Upper lobe of left lung (tissue), 6 donors: ENCODE measurements at regions not wholly inside any gene's neighbourhood (a gene's known extent, or its start where the extent isn't known, plus 50 kb on each side); places are given as distances from the start of the nearest gene placed in this dataset.

Source experiments
- ATAC-seq, 2 donors: fragments of 200-7000 bp; cut with Tn5 transposase; one replicate each; pipeline ENCODE4 v1.9.1; 2022; ENCODE audit warnings: mild to moderate bottlenecking in 2 of 2, moderate library complexity in 2 of 2; ENCODE audit not compliant: low FRiP score in 2 of 2
- DNase-seq, 2 donors: peaks; one replicate each; pipeline ENCODE4 v3.0.0-alpha.2; 2019 to 2020
- H3K27ac ChIP-seq, 4 donors: fragments of 200-600 bp; sonication (generic); one replicate each; pipeline ENCODE4 v1.5.1; 2016 to 2019
- H3K27me3 ChIP-seq, 4 donors: fragments of 200-600 bp; sonication (generic); one replicate each; pipeline ENCODE4 v1.5.1; 2017 to 2019
- H3K36me3 ChIP-seq, 4 donors: fragments of 200-600 bp; sonication (generic); one replicate each; pipeline ENCODE4 v1.5.1; 2016 to 2019
- H3K4me1 ChIP-seq, 4 donors: fragments of 200-600 bp; sonication (generic); one replicate each; pipeline ENCODE4 v1.5.1; 2018 to 2019
- H3K4me3 ChIP-seq, 4 donors: fragments of 200-600 bp; sonication (generic); one replicate each; pipeline ENCODE4 v1.5.1; 2017 to 2019; ENCODE audit warnings: mild to moderate bottlenecking in 2 of 4, moderate library complexity in 1 of 4
- H3K9me3 ChIP-seq, 4 donors: fragments of 200-600 bp; sonication (generic); one replicate each; pipeline ENCODE4 v1.5.1; 2018 to 2019
- CTCF ChIP-seq, 6 experiments: fragments of 450-650 bp in 4 of 6; fragments of 200-600 bp in 2 of 6; sonication (generic) in 2 of 6; IDR thresholded peaks; one replicate each; pipeline ENCODE4 v1.5.1; 2016 to 2019; ENCODE audit warnings: antibody characterized with exemption in 6 of 6
- EP300 ChIP-seq, 4 donors: sonication (generic); formaldehyde crosslinking; IDR thresholded peaks; one replicate each; pipeline ENCODE4 v1.5.1; 2017; ENCODE audit warnings: antibody characterized with exemption in 4 of 4, control low read depth in 2 of 4
- POLR2A ChIP-seq, 4 donors: fragments of 450-650 bp; IDR thresholded peaks; one replicate each; pipeline ENCODE4 v1.5.1; 2016 to 2017; ENCODE audit warnings: antibody characterized with exemption in 4 of 4, mild to moderate bottlenecking in 2 of 4
- POLR2AphosphoS5 ChIP-seq, 2 donors: sonication (generic); formaldehyde crosslinking; IDR thresholded peaks; one replicate each; pipeline ENCODE4 v1.5.1; 2017; ENCODE audit warnings: antibody characterized with exemption in 2 of 2
- WGBS, 2 donors: methylation state at CpG; one replicate each; pipeline ENCODE4 v1.1.5; 2017 to 2018; 5-methylcytosine and 5-hydroxymethylcytosine counted together
- donor health status: DM: no; HTN: no; CAD: no; lungs with moderate emphysema.
- donor health status: DM: no; HTN: yes; CAD: no; lungs with severe emphysema.

- Histone ChIP-seq H3K4me3 (no peak overlapping the region), H3K9me3 (peaks cover 0 to 6% (median 0%) of the 10 kb centered on the region in 4 donors), H3K36me3 (no peaks in the 10 kb centered on the region), H3K27ac (no peak overlapping the region), H3K4me1 (no peaks in the 10 kb centered on the region), H3K27me3 (no peaks in the 10 kb centered on the region)
- 96 to 99% methylated on average over 2 of the region's 2 CpGs for WGBS, 2 donors
- DNase-seq (no peak), ATAC-seq (no peak)
- TF ChIP-seq POLR2A (IDR thresholded peaks at IDR 0.05) (no peak), CTCF (IDR thresholded peaks at IDR 0.05) (no peak), EP300 (IDR thresholded peaks at IDR 0.05) (no peak), POLR2AphosphoS5 (IDR thresholded peaks at IDR 0.05) (no peak)
Measured at GRCh38 chr12:90287585-90287984, 578.9 kb upstream of the ATP2B1 start.

GRCh38 chr12:90281154-90281868 is 572.7 kb upstream of the ATP2B1 start:
- H3K36me3 ChIP-seq: no peaks in the 10 kb centered on the region
- DNase-seq: no peak
- H3K4me3 ChIP-seq: no peak overlapping the region
- peaks cover 0 to 11% (median 9%) of the 10 kb centered on the region in 4 donors for H3K9me3 ChIP-seq
- no peaks in the 10 kb centered on the region for H3K4me1 ChIP-seq
- no peak overlapping the region for H3K27ac ChIP-seq
- TF ChIP-seq EP300 (IDR thresholded peaks at IDR 0.05) (no peak), POLR2A (IDR thresholded peaks at IDR 0.05) (no peak), POLR2AphosphoS5 (IDR thresholded peaks at IDR 0.05) (no peak), CTCF (IDR thresholded peaks at IDR 0.05) (no peak)
- H3K27me3 ChIP-seq: no peaks in the 10 kb centered on the region
- WGBS, 2 donors: 59 to 61% methylated on average over 1 of the region's 1 CpG
- no peak for ATAC-seq

GRCh38 chr12:90280564-90281058 is 572.0 kb upstream of the ATP2B1 start:
- 32 to 52% methylated on average over 1 of the region's 1 CpG for WGBS, 2 donors
- peaks cover 0 to 11% (median 9%) of the 10 kb centered on the region in 4 donors for H3K9me3 ChIP-seq
- no peaks in the 10 kb centered on the region for H3K4me1 ChIP-seq
- TF ChIP-seq CTCF (IDR thresholded peaks at IDR 0.05) (no peak), POLR2A (IDR thresholded peaks at IDR 0.05) (no peak), POLR2AphosphoS5 (IDR thresholded peaks at IDR 0.05) (no peak), EP300 (IDR thresholded peaks at IDR 0.05) (no peak)
- DNase-seq (no peak), ATAC-seq (no peak)
- no peaks in the 10 kb centered on the region for H3K36me3 ChIP-seq
- no peaks in the 10 kb centered on the region for H3K27me3 ChIP-seq
- H3K27ac ChIP-seq: no peak overlapping the region
- no peak overlapping the region for H3K4me3 ChIP-seq

- Histone ChIP-seq H3K4me1 (no peaks in the 10 kb centered on the region), H3K27ac (no peak overlapping the region), H3K36me3 (no peaks in the 10 kb centered on the region), H3K4me3 (no peak overlapping the region), H3K27me3 (no peaks in the 10 kb centered on the region), H3K9me3 (peaks cover 0 to 11% (median 9%) of the 10 kb centered on the region in 4 donors)
- TF ChIP-seq POLR2A (IDR thresholded peaks at IDR 0.05) (no peak), EP300 (IDR thresholded peaks at IDR 0.05) (no peak), POLR2AphosphoS5 (IDR thresholded peaks at IDR 0.05) (no peak), CTCF (IDR thresholded peaks at IDR 0.05) (no peak)
- ATAC-seq: no peak
- WGBS, 2 donors: 77 to 88% methylated on average over 1 of the region's 1 CpG
- no peak for DNase-seq
Measured at GRCh38 chr12:90280033-90280432, 571.4 kb upstream of the ATP2B1 start.

GRCh38 chr12:90275088-90275487 is 566.5 kb upstream of the ATP2B1 start:
- WGBS, 2 donors: 67 to 86% methylated on average over 2 of the region's 2 CpGs
- Histone ChIP-seq H3K36me3 (no peaks in the 10 kb centered on the region), H3K9me3 (no peaks in the 10 kb centered on the region), H3K4me1 (no peaks in the 10 kb centered on the region), H3K27me3 (no peaks in the 10 kb centered on the region), H3K4me3 (no peak overlapping the region), H3K27ac (no peak overlapping the region)
- no peak for DNase-seq
- TF ChIP-seq EP300 (IDR thresholded peaks at IDR 0.05): no peak
- no peak for TF ChIP-seq CTCF (IDR thresholded peaks at IDR 0.05)
- no peak for TF ChIP-seq POLR2A (IDR thresholded peaks at IDR 0.05)
- no peak for TF ChIP-seq POLR2AphosphoS5 (IDR thresholded peaks at IDR 0.05)
- ATAC-seq: no peak
